Activated CD8-positive, alpha-beta memory T cell treated with anti-CD3 and anti-CD28 coated beads for 36 hours (primary cell): ENCODE measurements at regions not wholly inside any gene's neighbourhood (a gene's known extent, or its start where the extent isn't known, plus 50 kb on each side); places are given as distances from the start of the nearest gene placed in this dataset.
"Not testable (repeated sequence)": the region's sequence is repeated elsewhere in the genome, so short reads cannot be mapped to it uniquely, and the experiment has no call there.

Experiments
- CTCF ChIA-PET: fragments of 350-600 bp; sonication (Branson Sonifier 250); formaldehyde crosslinking; loops from one replicate; lab custom pipeline; 2021; ENCODE audit warnings: antibody characterized with exemption; lab: Charles Lee
- POLR2A ChIA-PET: fragments of 350-600 bp; sonication (Branson Sonifier 250); formaldehyde crosslinking; loops from one replicate; lab custom pipeline; 2021; ENCODE audit warnings: antibody characterized with exemption; lab: Charles Lee

DNA sequence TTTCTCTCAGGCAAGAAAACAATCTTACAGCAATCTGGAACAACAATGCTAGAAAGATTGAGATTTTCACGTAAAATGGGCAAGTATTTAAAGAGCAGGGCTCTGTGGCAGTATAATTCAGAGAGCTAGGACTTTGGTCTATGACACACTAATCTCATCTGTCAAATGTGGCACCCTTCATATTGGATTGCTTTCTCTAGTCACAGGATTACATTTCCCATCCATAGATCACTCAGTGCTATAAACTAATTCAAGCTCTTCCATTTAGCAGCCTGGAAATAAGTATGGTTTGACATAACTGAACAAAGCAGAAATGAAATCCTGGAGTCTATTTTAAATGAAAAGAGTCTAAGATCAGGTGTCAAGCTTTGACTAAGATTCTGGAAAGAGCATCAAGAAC is 263.1 kb upstream of the TMPRSS15 start:
- CTCF ChIA-PET, result no interaction called here
- POLR2A ChIA-PET, result no interaction called here

DNA sequence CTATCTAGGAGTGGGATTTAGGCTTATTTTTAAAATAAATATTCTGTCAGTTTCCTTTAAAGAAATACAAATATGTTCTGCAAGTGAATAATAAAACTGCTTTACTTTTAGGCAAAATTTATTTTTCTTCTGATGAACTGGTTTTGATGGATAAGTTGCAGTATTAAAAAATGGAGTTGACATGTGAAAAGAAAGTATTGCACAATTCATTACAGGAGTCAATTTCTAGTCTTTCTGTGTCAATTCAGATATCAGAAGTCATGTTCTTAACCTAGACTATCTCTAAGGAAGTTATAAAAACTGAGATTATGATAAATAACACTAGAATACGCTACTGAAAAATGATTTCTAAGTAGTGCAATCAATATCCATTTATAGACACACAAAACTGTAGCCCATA is 270.2 kb upstream of the TMPRSS15 start:
- POLR2A ChIA-PET, result no interaction called here
- CTCF ChIA-PET, result interaction anchor here (0.6 kb wide), 1 partner anchor 23 kb away, joined by 4 read pairs; no protein-coding TSS in a partner anchor

- ChIA-PET POLR2A (no interaction called here), CTCF (no interaction called here)
Measured at GRCh38 chr21:18677632-18678031, 274.0 kb upstream of the TMPRSS15 start.

- POLR2A ChIA-PET, result no interaction called here
- CTCF ChIA-PET, result no interaction called here
Measured at GRCh38 chr21:18705971-18706370, 302.4 kb upstream of the TMPRSS15 start.

DNA sequence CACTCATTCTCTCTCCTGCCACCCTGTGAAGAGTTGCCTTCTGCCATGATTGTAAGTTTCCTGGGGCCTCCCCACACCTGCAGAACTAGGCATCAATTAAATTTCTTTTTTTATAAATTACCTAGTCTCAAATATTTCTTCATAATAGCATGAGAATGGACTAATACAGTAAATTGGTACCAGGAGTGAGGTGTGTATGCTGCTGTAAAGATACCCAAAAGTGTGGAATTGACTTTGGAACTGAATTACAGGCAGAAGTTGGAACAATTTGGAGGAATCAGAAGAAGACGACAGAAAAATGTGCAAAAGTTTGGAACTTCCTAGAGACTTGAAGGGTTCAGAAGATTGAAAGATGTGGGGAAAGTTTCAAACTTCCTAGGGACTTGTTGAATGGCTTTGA is 308.1 kb upstream of the TMPRSS15 start:
- CTCF ChIA-PET, result no interaction called here
- POLR2A ChIA-PET, result no interaction called here

DNA sequence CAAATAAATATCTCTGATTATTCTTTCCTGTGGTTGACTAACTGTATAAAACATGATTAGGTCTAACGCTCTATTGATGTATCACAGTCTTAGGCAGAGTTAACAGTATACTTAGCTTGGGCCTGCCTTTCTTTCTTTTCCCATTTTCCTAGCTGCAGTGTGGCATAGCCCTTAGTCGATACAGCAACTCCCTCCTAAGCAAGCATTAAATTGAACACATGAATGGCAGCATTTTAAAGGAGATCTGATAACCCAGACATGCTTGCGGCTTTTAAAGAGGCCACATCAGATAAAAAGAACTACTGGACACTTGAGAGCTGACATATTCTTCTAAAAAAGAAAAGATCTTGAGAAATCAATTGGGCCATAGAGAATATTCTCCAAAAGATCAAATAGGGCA is 312.0 kb upstream of the TMPRSS15 start:
- CTCF ChIA-PET, result no interaction called here
- POLR2A ChIA-PET, result no interaction called here

DNA sequence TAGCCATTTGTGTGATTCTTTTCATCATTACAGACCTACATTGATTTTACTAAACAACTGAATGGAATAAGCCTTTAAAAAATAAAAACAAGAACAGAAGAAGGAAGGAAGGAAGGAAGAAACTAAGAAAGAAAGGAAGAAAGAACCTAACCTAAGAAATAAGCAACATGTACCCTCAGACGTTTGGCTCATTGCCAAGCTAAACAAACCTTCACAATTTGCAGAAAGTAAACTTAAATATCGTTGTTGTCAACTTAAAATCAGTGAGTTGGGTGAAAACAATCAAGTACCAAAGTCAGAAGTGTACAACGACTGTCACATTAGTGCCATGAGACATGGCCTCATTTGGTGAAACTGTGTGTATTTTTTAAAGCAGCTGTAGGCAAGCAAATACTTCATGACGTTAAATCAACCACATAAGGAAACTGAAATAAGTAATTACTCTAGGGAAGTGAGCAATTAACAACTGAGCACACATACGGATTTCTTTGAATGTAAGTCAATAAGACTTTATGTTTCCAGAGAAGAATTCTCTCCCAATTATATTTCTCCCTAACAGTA is 313.1 kb upstream of the TMPRSS15 start:
- CTCF ChIA-PET, result no interaction called here
- POLR2A ChIA-PET, result no interaction called here

GRCh38 chr21:18722193-18722592 is 318.6 kb upstream of the TMPRSS15 start:
- ChIA-PET CTCF (no interaction called here), POLR2A (no interaction called here)

DNA sequence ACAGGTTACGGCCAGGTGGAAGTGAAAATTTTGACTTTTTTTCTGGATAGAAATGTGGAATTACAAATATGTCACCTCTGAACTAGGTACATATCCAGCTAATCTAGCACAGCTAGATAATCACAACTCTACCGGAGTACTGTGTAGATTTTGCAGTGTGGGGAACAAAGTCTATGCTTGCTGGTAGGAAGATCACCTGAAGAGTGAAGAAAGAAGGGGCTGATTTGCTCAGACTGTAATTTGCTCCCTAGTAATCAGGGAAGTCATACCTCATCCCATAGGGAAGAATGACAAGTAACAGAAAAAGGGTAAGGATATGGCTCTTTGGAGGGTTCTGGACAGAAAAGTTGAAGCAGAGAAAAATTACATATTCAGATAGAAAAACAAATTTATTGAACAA is 319.6 kb upstream of the TMPRSS15 start:
- POLR2A ChIA-PET, result no interaction called here
- CTCF ChIA-PET, result no interaction called here

- POLR2A ChIA-PET, result no interaction called here
- CTCF ChIA-PET, result no interaction called here
Measured at GRCh38 chr21:18725653-18726052, 322.1 kb upstream of the TMPRSS15 start.

DNA sequence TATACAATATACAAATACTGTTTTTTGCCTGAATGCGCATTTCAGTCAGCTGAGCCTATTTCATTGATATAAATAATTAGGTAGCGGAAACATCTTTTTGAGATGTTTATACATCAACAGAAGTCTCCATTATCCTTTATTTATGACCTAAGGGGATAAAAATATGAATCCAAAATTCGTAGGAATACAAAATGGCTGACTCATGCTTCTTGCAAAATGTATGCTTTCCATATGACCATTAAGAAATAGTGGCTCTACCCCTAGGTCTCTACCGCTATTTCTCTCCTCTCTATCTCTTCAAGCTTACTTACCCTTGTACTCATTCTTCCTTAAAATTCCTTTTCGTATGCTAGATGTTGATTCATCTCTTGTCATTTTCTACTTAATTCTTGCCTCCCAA is 338.4 kb upstream of the TMPRSS15 start:
- POLR2A ChIA-PET, result no interaction called here

GRCh38 chr21:18743531-18743930 is 339.9 kb upstream of the TMPRSS15 start:
- ChIA-PET POLR2A (no interaction called here), CTCF (no interaction called here)

More for the DNA sequence above, 338.4 kb upstream of the TMPRSS15 start:
- CTCF ChIA-PET, result no interaction called here

DNA sequence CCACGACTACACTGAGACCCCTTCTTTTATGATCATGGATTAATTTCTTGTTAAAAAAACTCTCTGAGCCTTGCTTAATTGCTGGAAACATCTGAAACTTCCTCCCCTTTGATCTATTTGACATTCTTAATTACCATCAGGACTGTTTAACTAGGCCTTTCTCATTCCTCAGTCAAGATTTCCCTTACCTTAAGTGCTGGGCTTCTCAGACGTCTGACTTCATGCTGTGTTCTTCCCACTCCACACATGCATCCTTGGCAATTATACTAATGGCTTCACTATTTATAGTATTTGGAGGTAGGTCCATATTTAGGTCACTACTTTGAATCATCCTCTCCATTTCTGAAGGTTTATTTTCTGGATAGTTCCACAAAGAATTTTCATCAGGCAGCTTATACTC is 341.3 kb upstream of the TMPRSS15 start:
- ChIA-PET CTCF (no interaction called here), POLR2A (no interaction called here)

GRCh38 chr21:18752894-18753293 is 349.3 kb upstream of the TMPRSS15 start:
- CTCF ChIA-PET, POLR2A ChIA-PET: not testable (repeated sequence)

DNA sequence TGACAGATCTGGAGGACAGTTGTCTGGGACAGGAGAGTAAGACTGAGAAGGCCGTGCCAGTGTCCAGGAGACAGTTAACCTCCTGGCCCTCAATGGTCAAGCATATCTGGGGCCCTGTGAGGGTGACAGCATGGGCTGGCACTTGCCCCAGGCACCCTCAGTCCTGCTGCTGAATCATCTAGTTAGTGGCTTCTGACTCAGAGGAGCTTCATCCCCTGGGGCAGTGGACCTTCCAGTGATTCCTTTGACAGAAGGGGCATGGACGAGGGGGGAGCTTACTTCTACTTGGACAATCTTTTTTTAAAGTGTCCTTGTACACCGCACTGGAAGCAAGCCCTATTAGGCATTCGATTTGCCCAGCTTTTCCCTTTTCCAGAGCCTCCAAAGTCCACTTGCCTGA is 352.7 kb upstream of the TMPRSS15 start:
- CTCF ChIA-PET, POLR2A ChIA-PET: not testable (repeated sequence)

GRCh38 chr21:18759267-18759666 is 355.7 kb upstream of the TMPRSS15 start:
- ChIA-PET POLR2A (no interaction called here), CTCF (no interaction called here)

- CTCF ChIA-PET, result no interaction called here
Measured at GRCh38 chr21:18759751-18760161, 356.2 kb upstream of the TMPRSS15 start.

GRCh38 chr21:18760247-18760646 is 356.7 kb upstream of the TMPRSS15 start:
- ChIA-PET POLR2A (no interaction called here), CTCF (no interaction called here)

More at GRCh38 chr21:18759751-18760161, 356.2 kb upstream of the TMPRSS15 start:
- POLR2A ChIA-PET, result no interaction called here

- POLR2A ChIA-PET, result no interaction called here
- CTCF ChIA-PET, result no interaction called here
Measured at GRCh38 chr21:18764720-18765119, 361.1 kb upstream of the TMPRSS15 start.

GRCh38 chr21:18769599-18769998 is 366.0 kb upstream of the TMPRSS15 start:
- ChIA-PET CTCF (no interaction called here), POLR2A (no interaction called here)

DNA sequence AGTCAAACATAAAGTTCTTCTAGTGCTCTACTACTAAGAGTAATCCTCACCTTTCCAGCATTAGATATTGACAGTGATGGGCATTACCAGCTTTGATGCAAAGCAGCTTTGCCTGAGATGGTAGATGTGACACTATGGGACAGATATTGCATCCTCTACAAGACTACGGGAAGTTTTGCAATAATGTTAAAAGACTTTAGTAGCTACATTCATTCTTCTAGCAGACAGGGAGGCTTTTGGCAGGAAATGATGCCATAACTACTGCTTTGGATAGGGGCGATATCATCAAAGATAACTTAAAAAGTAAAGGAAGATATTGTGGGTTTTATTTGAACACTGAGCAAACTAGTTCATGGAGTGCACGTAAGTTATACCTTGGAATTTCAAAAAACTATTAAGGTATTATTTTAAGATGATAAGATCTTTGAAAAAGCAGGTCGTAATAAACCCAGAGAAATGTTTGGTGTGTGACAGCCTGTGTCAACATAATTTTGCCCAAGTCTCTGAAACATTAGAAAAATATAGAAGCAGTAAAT is 368.3 kb upstream of the TMPRSS15 start:
- ChIA-PET CTCF (no interaction called here), POLR2A (no interaction called here)

GRCh38 chr21:18772404-18772803 is 368.8 kb upstream of the TMPRSS15 start:
- ChIA-PET POLR2A (no interaction called here), CTCF (no interaction called here)
